GM12892 (cell line): ENCODE measurements at regions not wholly inside any gene's neighbourhood (a gene's known extent, or its start where the extent isn't known, plus 50 kb on each side); places are given as distances from the start of the nearest gene placed in this dataset.

Source experiments
- DNase-seq: peaks from one replicate; pipeline ENCODE4 v3.0.0; 2011; ENCODE audit not compliant: insufficient read length
- FAIRE-seq: peaks from 2 replicates; lab custom pipeline; 2011; peaks lifted over from hg19 to GRCh38; lab: Jason Lieb, UNC
- POLR2A ChIP-seq: IDR thresholded peaks from 2 replicates; pipeline ENCODE4 v1.6.1; 2011; ENCODE audit warnings: low read depth, low read length, control low read depth
- POLR2AphosphoS5 ChIP-seq: IDR thresholded peaks from 2 replicates; pipeline ENCODE4 v1.6.1; 2011; ENCODE audit warnings: low read depth, low read length, control low read depth
- TAF1 ChIP-seq: IDR thresholded peaks from 2 replicates; pipeline ENCODE4 v1.6.1; 2011; ENCODE audit warnings: low read depth, mild to moderate bottlenecking, control low read depth, low read length, borderline replicate concordance

DNA sequence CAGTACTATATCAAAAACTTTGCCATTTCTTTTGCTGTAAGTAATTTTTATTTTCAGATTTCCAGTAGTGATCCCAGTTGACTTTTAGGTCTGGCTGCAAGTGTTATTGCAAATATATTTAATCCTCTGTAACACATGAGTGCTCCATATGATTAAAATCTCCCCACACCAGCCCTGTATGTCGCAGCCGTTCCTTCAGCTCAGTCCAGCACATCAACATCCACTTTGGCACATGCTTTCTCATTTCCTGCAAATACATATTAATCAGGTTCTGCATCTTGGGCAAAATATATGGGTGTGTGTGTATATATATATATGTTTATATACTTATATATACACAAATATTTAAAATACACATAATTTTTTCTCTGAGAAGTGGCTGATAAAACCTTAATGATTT lies 919.5 kb downstream of the JRKL start:
- DNase-seq (no peak), FAIRE-seq (no peak)
- TF ChIP-seq POLR2A (no peak), TAF1 (no peak), POLR2AphosphoS5 (no peak)

DNA sequence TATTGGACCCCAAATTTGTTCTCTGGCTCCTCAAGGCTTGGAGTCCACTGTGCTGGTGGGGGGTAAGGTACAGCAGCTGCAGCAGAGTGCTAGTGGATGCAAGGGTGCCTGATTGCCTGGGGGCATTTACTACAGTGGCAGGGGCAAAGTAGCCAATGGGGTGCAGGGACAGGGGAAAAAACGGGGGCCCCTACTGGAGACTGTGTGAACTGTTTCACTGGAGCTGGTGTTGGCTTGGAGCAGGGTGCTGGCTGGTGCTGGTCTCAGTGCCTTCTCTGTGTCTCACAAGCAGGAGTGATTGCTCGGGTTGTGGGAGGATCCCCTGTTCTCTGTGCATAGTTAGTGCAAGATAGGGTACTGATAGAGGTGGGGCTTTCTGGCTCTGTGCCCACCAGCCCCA lies 935.9 kb downstream of the JRKL start:
- FAIRE-seq (no peak), DNase-seq (no peak)
- TF ChIP-seq POLR2A: no peak
- TF ChIP-seq TAF1: no peak
- TF ChIP-seq POLR2AphosphoS5: no peak

DNA sequence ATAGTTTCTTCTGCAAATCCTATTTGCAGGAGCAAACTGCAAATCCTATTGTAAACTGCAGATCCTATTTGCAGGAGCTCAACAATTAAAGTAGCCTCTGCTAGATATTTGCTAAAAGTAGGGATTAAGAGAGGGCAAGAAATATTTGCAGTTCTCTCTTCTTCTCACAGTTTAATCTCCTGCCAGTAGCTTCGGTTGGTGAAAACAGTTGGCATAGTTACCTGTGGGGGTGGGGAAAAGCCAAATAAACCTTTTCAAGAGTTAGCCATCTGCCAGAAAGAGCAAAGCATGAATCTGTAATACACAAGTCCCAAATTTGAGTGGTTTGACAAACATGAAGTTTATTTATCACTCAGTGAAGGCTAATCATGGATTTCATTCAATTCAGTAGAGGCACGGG lies 942.5 kb downstream of the JRKL start:
- TF ChIP-seq TAF1: no peak
- FAIRE-seq: no peak
- no peak for DNase-seq

DNA sequence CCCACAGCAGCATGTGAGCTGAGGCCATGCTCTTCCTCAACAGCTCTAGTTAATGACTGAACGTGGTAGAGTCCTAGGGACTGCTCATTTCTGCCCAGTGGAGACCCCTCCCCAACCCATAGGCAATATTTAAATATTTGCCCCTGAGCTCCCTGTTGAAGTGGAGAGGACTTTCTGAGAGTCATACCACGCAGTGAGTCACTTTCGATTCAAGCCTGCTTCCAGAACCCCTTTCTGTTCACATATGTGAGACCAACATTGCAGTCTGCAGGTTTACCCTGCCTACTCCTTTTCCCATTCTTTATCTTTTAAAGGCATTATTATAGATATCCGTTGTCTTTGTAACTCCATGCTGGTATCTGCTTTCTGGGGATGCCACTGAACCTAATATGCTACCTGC lies 946.3 kb downstream of the JRKL start:
- no peak for FAIRE-seq
- no peak for DNase-seq
- TF ChIP-seq TAF1 (no peak), POLR2A (no peak), POLR2AphosphoS5 (no peak)

DNA sequence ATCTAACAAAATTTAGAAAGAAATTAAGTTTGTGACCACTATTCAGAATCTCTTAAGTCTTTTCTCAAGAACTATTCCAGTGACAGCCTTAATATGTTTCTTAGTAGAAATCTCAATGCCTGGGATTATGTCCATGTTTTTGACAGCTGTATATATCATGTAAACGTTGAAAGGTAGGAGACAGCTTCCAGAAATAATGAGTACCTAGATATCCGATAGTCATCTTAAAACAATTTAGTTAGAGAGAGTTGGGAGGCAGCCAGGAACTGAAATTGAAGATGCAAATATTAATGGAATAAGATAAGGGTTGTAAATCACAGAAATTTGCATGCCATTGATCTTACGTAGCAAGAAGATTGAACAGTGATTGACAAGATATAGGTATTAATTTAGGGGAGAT lies 955.2 kb downstream of the JRKL start:
- no peak for FAIRE-seq
- no peak for TF ChIP-seq TAF1
- DNase-seq: no peak

GRCh38 chr11:97349201-97349600 lies 959.4 kb downstream of the JRKL start:
- DNase-seq: no peak
- no peak for TF ChIP-seq POLR2A
- no peak for TF ChIP-seq POLR2AphosphoS5
- no peak for TF ChIP-seq TAF1
- FAIRE-seq: no peak

GRCh38 chr11:97351939-97352338 lies 962.1 kb downstream of the JRKL start:
- TF ChIP-seq TAF1 (no peak), POLR2A (no peak), POLR2AphosphoS5 (no peak)
- FAIRE-seq (no peak), DNase-seq (no peak)

DNA sequence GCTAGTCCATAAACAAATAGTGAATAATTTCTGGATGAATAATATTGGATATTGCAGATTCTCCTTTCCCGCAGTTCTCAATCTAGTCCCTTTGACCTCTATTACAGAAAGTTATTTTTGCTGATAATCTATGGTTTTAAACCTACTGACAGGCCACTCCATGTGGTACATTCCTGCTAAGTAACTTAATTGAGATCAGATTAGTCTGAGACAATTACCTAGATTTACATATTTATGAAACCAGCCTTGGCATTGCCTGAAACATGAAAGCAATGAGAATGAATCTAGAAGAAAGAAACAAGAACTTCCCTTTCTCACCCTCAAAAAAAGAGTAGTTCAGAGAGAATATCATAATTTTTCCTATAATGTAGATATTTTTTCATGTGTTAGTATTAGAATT lies 964.2 kb downstream of the JRKL start:
- TF ChIP-seq POLR2AphosphoS5 (no peak), POLR2A (no peak), TAF1 (no peak)
- no peak for DNase-seq
- FAIRE-seq: no peak

DNA sequence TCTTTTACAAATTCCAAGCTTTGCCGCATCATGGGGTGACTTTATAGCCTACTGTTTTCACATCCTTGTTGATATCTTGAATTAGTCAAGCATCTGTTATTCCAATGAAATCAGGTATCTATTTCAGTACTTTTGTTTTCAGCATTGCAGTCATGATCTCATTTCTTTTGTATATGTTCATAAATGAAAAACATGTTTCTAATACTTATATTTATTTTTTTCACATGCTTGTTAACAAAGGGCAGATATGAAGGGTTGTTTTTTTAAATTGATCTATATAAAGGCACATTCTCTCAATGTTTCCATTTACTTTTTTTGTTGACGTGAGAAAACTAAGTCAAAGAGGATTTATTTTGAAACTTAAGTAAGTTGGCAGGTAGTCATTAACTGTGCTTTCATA lies 964.8 kb downstream of the JRKL start:
- TF ChIP-seq POLR2AphosphoS5: no peak
- no peak for TF ChIP-seq TAF1
- TF ChIP-seq POLR2A: no peak
- DNase-seq (no peak), FAIRE-seq (no peak)

GRCh38 chr11:97355230-97355629 lies 965.4 kb downstream of the JRKL start:
- TF ChIP-seq TAF1: no peak
- no peak for TF ChIP-seq POLR2AphosphoS5
- TF ChIP-seq POLR2A: no peak
- DNase-seq: no peak
- no peak for FAIRE-seq

- no peak for TF ChIP-seq POLR2AphosphoS5
- no peak for TF ChIP-seq POLR2A
- TF ChIP-seq TAF1: no peak
- DNase-seq (no peak), FAIRE-seq (no peak)
Measured at GRCh38 chr11:97356144-97356543, 966.3 kb downstream of the JRKL start.

DNA sequence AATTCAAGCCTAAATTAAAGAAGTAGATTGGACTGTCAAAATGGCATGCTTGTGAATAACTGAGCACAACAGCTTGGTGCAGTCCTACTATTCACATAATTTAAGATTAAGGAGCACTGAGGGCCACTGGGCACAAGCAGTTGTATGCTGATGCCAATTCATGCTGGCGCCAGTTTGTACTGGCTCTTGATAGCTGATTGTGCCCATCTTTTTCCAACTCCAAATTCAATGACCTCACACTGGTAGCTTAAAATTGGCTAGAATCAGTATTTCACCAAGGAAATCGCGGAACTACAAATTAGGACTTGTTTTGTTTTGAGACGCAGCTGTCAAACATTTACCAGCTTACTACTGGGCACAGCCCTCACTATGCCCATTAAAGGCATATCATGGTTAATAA lies 969.2 kb downstream of the JRKL start:
- peak; percentile 50 for FAIRE-seq
- TF ChIP-seq POLR2AphosphoS5 (no peak), TAF1 (no peak), POLR2A (no peak)
- DNase-seq: no peak

DNA sequence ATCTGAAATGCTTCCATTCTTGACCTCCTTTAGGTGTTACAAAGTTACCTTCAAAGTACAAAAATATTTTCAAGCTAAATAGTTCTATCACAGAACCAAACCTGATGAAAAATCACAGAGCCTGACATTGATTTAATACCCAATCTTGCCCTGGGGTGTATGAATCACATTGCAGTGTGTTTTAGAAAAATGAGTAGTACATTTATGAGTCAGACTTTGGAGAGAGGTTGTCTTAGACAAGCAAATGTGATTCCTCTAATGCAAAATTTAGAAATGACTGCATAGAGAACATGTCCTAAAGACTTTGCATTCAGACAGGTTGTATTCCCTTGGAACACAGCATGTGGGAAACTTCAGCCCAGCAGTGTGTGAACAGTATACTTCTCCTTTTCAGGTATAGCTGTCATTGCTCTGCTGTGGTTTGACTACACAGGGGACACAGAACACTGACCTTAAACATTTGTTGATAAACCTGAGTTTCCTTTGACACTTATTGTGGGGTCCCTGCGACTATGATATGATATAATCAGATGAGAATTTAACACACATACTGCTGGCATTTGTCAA lies 972.1 kb downstream of the JRKL start:
- FAIRE-seq (no peak), DNase-seq (no peak)
- TF ChIP-seq POLR2AphosphoS5 (no peak), TAF1 (no peak), POLR2A (no peak)

DNA sequence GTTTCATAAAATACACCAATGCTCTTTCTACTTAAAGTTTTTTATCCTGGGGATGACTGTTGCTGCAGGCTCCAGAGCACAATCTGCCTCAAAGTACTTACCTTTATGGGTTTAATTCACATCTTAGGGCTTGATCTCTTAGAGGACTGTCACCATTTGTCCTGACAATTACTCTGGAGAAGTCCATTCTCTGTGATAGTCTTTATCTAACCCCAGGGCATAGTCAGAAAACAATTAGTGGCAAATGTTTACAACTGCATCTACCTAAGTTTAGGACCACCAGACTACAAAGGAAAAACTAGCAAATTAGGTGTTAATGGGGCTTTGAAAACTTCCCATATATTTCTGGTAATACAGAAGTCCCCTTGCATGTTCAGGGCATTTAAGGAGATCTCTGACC lies 973.5 kb downstream of the JRKL start:
- TF ChIP-seq TAF1: no peak
- no peak for TF ChIP-seq POLR2AphosphoS5
- no peak for TF ChIP-seq POLR2A
- DNase-seq (no peak), FAIRE-seq (no peak)
